Mucosa of descending colon (tissue), 3 donors: ENCODE measurements at regions not wholly inside any gene's neighbourhood (a gene's known extent, or its start where the extent isn't known, plus 50 kb on each side); places are given as distances from the start of the nearest gene placed in this dataset.

Experiments
- ATAC-seq: fragments of 200-7000 bp; cut with Tn5 transposase; one replicate; pipeline ENCODE4 v1.9.1; 2020; ENCODE audit warnings: mild to moderate bottlenecking, moderate library complexity
- DNase-seq, 3 donors: peaks; one replicate each; pipeline ENCODE4 v3.0.0-alpha.2; 2020
- H3K36me3 ChIP-seq: fragments of 200-600 bp; one replicate; pipeline ENCODE4 v1.8.0; 2021; ENCODE audit warnings: low read depth, mild to moderate bottlenecking
- H3K4me1 ChIP-seq: fragments of 200-600 bp; one replicate; pipeline ENCODE4 v1.8.0; 2021; ENCODE audit warnings: low read depth, mild to moderate bottlenecking
- H3K4me3 ChIP-seq: fragments of 200-600 bp; one replicate; pipeline ENCODE4 v1.8.0; 2021; ENCODE audit warnings: mild to moderate bottlenecking
- H3K9me3 ChIP-seq: fragments of 200-600 bp; one replicate; pipeline ENCODE4 v1.8.0; 2021; ENCODE audit warnings: mild to moderate bottlenecking
- CTCF ChIP-seq: fragments of 200-600 bp; IDR thresholded peaks from one replicate; pipeline ENCODE4 v1.8.0; 2022; ENCODE audit warnings: antibody characterized with exemption, mild to moderate bottlenecking
- intact Hi-C, 2 donors: fragments of 100-400 bp; cut with DNase I in 1 of 2; cut with micrococcal nuclease in 1 of 2; formaldehyde crosslinking; loops; one replicate each; pipeline versions ENCODE4 v1.11.0 to v1.11.1; 2022; cut with DNase I, micrococcal nuclease
- donor health status: DM: no; HTN: no; CAD: no; lungs with moderate emphysema.
- donor health status: DM: no; HTN: no; CAD: no.
- donor health status: DM: no; HTN: yes; CAD: no.

GRCh38 chr2:183229386-183229785 lies 105.1 kb downstream of the NUP35 start:
- H3K36me3 ChIP-seq: no peaks in the 10 kb centered on the region
- ATAC-seq (no peak), DNase-seq (no peak)
- H3K9me3 ChIP-seq: no peaks in the 10 kb centered on the region
- H3K4me1 ChIP-seq: no peaks in the 10 kb centered on the region
- no peak overlapping the region for H3K4me3 ChIP-seq
- intact Hi-C loops: no loop called here
- TF ChIP-seq CTCF: no peak

DNA sequence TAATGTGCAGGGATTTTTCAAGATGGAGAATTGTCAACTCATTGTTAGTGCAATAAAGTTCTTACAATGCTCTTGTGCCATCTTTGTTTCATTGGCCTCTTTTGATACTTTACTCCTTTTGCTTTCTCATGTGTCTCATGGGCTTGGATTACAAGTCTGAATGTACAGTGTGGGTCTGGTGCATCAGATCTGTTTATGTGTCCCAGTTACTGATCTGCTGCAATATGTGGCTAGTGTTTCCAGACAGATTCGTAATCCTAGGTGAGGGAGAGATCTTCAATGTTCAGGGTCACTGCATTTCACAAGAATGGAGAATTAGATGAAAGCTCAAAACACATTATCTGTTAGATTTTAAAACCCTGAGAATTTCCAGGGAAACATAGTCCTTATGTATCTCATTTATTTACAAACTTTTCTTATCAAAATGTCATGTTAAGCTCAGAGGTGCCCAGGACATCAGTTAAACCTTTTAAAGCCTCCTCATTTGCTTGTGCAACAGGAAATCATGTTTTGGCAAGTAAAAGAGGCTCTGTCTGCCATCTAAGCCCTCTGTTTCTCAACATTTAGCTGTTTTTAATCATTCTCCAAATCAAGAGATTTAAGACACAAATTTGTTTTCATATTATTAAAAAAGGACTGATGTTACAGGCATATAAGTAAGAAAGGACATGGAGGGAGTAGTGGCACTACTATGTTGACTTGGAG lies 108.1 kb downstream of the NUP35 start:
- no peaks in the 10 kb centered on the region for H3K36me3 ChIP-seq
- H3K9me3 ChIP-seq: no peaks in the 10 kb centered on the region
- no peak for ATAC-seq
- H3K4me1 ChIP-seq: no peaks in the 10 kb centered on the region
- H3K4me3 ChIP-seq: no peak overlapping the region
- no peak for DNase-seq
- intact Hi-C loops: no loop called here
- TF ChIP-seq CTCF: no peak

GRCh38 chr2:183242937-183243336 lies 118.7 kb downstream of the NUP35 start:
- TF ChIP-seq CTCF: no peak
- H3K4me3 ChIP-seq: no peak overlapping the region
- DNase-seq: no peak
- no peak for ATAC-seq
- H3K4me1 ChIP-seq: no peaks in the 10 kb centered on the region
- H3K9me3 ChIP-seq: no peaks in the 10 kb centered on the region
- intact Hi-C loops: no loop called here
- H3K36me3 ChIP-seq: no peaks in the 10 kb centered on the region

GRCh38 chr2:183243758-183244157 lies 119.5 kb downstream of the NUP35 start:
- ATAC-seq (no peak), DNase-seq (no peak)
- Histone ChIP-seq H3K4me3 (no peak overlapping the region), H3K4me1 (no peaks in the 10 kb centered on the region), H3K36me3 (no peaks in the 10 kb centered on the region), H3K9me3 (no peaks in the 10 kb centered on the region)
- intact Hi-C loops: no loop called here
- no peak for TF ChIP-seq CTCF

DNA sequence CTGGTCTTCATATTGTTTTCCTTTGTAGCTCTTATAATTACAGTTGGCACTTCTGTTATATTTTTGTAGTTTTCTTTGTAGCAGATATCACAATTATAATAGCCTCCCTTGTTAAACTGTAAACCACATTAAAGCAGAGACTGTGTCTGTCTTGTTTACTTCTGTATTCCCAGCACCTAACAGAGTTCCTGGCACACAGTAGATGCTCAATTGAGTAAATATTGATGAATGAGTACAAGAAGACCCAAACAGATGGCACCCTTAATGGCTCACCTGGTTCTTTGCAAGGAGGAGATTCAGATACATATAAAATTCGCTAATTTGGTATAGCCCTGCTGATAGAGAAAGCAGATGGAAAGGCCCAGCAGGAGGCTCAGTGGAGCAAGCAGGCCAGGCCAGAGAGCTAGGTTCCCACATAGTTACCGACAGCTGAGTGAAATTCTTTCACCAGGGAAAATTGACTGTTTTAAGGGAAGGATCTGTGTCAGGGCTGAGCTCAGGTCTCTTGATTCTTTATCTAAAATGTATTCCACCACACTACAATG lies 120.1 kb downstream of the NUP35 start:
- DNase-seq (no peak), ATAC-seq (no peak)
- no peak for TF ChIP-seq CTCF
- Histone ChIP-seq H3K4me3 (no peak overlapping the region), H3K4me1 (no peaks in the 10 kb centered on the region), H3K9me3 (no peaks in the 10 kb centered on the region), H3K36me3 (no peaks in the 10 kb centered on the region)
- intact Hi-C loops: no loop called here
